Fibroblast of lung (primary cell): ENCODE measurements at regions not wholly inside any gene's neighbourhood (a gene's known extent, or its start where the extent isn't known, plus 50 kb on each side); places are given as distances from the start of the nearest gene placed in this dataset.

Experiments
- DNase-seq, 2 donors: peaks; one replicate each; pipeline versions ENCODE4 v3.0.0 to v3.0.0-alpha.2; 2010; ENCODE audit warnings: low read depth in 2 of 2
- H2AFZ ChIP-seq: 2 replicates; pipeline ENCODE4 v1.5.1; 2012; ENCODE audit warnings: low read length, control low read depth, inconsistent platforms
- H3K27ac ChIP-seq: 2 replicates; pipeline ENCODE4 v1.5.1; 2011; ENCODE audit warnings: low read length, control low read depth; ENCODE audit not compliant: insufficient read depth
- H3K27me3 ChIP-seq: 2 replicates; pipeline ENCODE4 v1.5.1; 2011; ENCODE audit warnings: mild to moderate bottlenecking, low read length; ENCODE audit not compliant: control insufficient read depth, insufficient read depth
- H3K36me3 ChIP-seq: 2 replicates; pipeline ENCODE4 v1.5.1; 2011; ENCODE audit warnings: low read length; ENCODE audit not compliant: control insufficient read depth, insufficient read depth
- H3K4me1 ChIP-seq: 2 replicates; pipeline ENCODE4 v1.5.1; 2011; ENCODE audit warnings: low read length; ENCODE audit not compliant: control insufficient read depth, insufficient read depth; ENCODE audit errors: extremely low read depth
- H3K4me2 ChIP-seq: 2 replicates; pipeline ENCODE4 v1.5.1; 2011; ENCODE audit warnings: low read length, control low read depth; ENCODE audit not compliant: insufficient read depth; ENCODE audit errors: extremely low read depth
- H3K4me3 ChIP-seq, 4 experiments: fragments of 200-600 bp in 1 of 4; sonication (generic) in 1 of 4; replicated peaks in 1 of 4; 2 replicates each; pipeline ENCODE4 v1.5.1; 2011 to 2016; ENCODE audit warnings: low read length in 4 of 4, low read depth in 3 of 4, mild to moderate bottlenecking in 3 of 4, control low read depth in 2 of 4, inconsistent platforms in 1 of 4, mixed read lengths in 1 of 4; ENCODE audit not compliant: insufficient read depth in 1 of 4; ENCODE audit errors: control extremely low read depth in 1 of 4
- H3K79me2 ChIP-seq: 2 replicates; pipeline ENCODE4 v1.5.1; 2012; ENCODE audit warnings: mild to moderate bottlenecking, low read length, inconsistent platforms; ENCODE audit not compliant: control insufficient read depth, insufficient read depth
- H3K9ac ChIP-seq: 2 replicates; pipeline ENCODE4 v1.5.1; 2011; ENCODE audit warnings: mild to moderate bottlenecking, low read length, control low read depth; ENCODE audit not compliant: insufficient read depth
- H3K9me3 ChIP-seq: 2 replicates; pipeline ENCODE4 v1.5.1; 2012; ENCODE audit warnings: low read depth, low read length; ENCODE audit not compliant: control insufficient read depth, insufficient read depth
- H4K20me1 ChIP-seq: 2 replicates; pipeline ENCODE4 v1.5.1; 2011; ENCODE audit warnings: low read length; ENCODE audit not compliant: control insufficient read depth, insufficient read depth; ENCODE audit errors: extremely low read depth
- CTCF ChIP-seq, 2 donors: IDR thresholded peaks in 1 of 2; conservative IDR thresholded peaks in 1 of 2; 1 replicate in 1 of 2; 2 replicates in 1 of 2; pipeline ENCODE4 v1.5.1; 2011 to 2012; ENCODE audit warnings: low read length in 2 of 2, control low read depth in 1 of 2, inconsistent platforms in 1 of 2, low read depth in 1 of 2, mild to moderate bottlenecking in 1 of 2
- EZH2 ChIP-seq: IDR thresholded peaks from 2 replicates; pipeline ENCODE4 v1.5.1; 2012; ENCODE audit warnings: low read length, control low read depth, mild to moderate bottlenecking; ENCODE audit errors: missing control alignments

GRCh38 chr18:45212181-45213039 lies 402.9 kb upstream of the SLC14A2 start:
- Histone ChIP-seq H3K9me3 (no peaks in the 10 kb centered on the region), H3K4me2 (no peak overlapping the region), H3K79me2 (no peaks in the 10 kb centered on the region), H3K27me3 (no peaks in the 10 kb centered on the region), H2AFZ (no peak overlapping the region), H3K4me1 (no peaks in the 10 kb centered on the region), H4K20me1 (no peaks in the 10 kb centered on the region), H3K9ac (no peak overlapping the region), H3K27ac (no peak overlapping the region), H3K4me3 (no peak overlapping the region), H3K36me3 (no peaks in the 10 kb centered on the region)
- peak; percentile 60 to 85 for DNase-seq
- TF ChIP-seq EZH2 (no peak), CTCF (conservative IDR thresholded peaks at IDR 0.05 in 1 of 2, IDR thresholded peaks at IDR 0.05 in 1 of 2; ENCODE audit: low read depth in 1 of 2, low read length in 2 of 2) (peak; percentile 96 to 100)

- H3K36me3 ChIP-seq: no peaks in the 10 kb centered on the region
- no peaks in the 10 kb centered on the region for H3K9me3 ChIP-seq
- TF ChIP-seq EZH2 (no peak), CTCF (conservative IDR thresholded peaks at IDR 0.05 in 1 of 2, IDR thresholded peaks at IDR 0.05 in 1 of 2; ENCODE audit: low read depth in 1 of 2, low read length in 2 of 2) (no peak)
- no peak overlapping the region for H3K27ac ChIP-seq
- H3K27me3 ChIP-seq: no peaks in the 10 kb centered on the region
- H3K4me2 ChIP-seq: no peak overlapping the region
- DNase-seq: no peak
- no peak overlapping the region for H2AFZ ChIP-seq
- no peaks in the 10 kb centered on the region for H3K79me2 ChIP-seq
- H4K20me1 ChIP-seq: no peaks in the 10 kb centered on the region
- H3K4me3 ChIP-seq: no peak overlapping the region
- H3K9ac ChIP-seq: no peak overlapping the region
- no peaks in the 10 kb centered on the region for H3K4me1 ChIP-seq
These were observed 402.3 kb upstream of the SLC14A2 start for GRCh38 chr18:45213040-45213333.

GRCh38 chr18:45218436-45218835 lies 396.8 kb upstream of the SLC14A2 start:
- no peak for DNase-seq
- no peaks in the 10 kb centered on the region for H3K4me1 ChIP-seq
- no peak overlapping the region for H3K27ac ChIP-seq
- no peaks in the 10 kb centered on the region for H3K79me2 ChIP-seq
- H4K20me1 ChIP-seq: no peaks in the 10 kb centered on the region
- no peak overlapping the region for H3K9ac ChIP-seq
- no peaks in the 10 kb centered on the region for H3K36me3 ChIP-seq
- no peak overlapping the region for H3K4me3 ChIP-seq
- no peak overlapping the region for H2AFZ ChIP-seq
- no peak for TF ChIP-seq EZH2
- TF ChIP-seq CTCF (conservative IDR thresholded peaks at IDR 0.05 in 1 of 2, IDR thresholded peaks at IDR 0.05 in 1 of 2; ENCODE audit: low read depth in 1 of 2, low read length in 2 of 2): no peak
- H3K4me2 ChIP-seq: no peak overlapping the region
- H3K27me3 ChIP-seq: no peaks in the 10 kb centered on the region
- no peaks in the 10 kb centered on the region for H3K9me3 ChIP-seq
